Liver (tissue), 8 donors: ENCODE measurements at regions not wholly inside any gene's neighbourhood (a gene's known extent, or its start where the extent isn't known, plus 50 kb on each side); places are given as distances from the start of the nearest gene placed in this dataset.
A peak's percentile ranks its signal among the peaks of the same experiment; 100 is the strongest.

Experiments used
- DNase-seq: peaks from one replicate; pipeline ENCODE4 v3.0.0-alpha.2; 2017; ENCODE audit warnings: low spot score
- H3K27ac ChIP-seq, 2 donors: one replicate each; pipeline ENCODE4 v1.7.0; 2013; ENCODE audit warnings: inconsistent platforms in 2 of 2, low read length in 2 of 2, control low read depth in 1 of 2, low read depth in 1 of 2, mild to moderate bottlenecking in 1 of 2
- H3K27me3 ChIP-seq, 4 donors: one replicate each; pipeline versions ENCODE4 v1.6.1 to v1.7.0; 2013; ENCODE audit warnings: low read length in 3 of 4, inconsistent platforms in 1 of 4, mild to moderate bottlenecking in 1 of 4, moderate library complexity in 1 of 4; ENCODE audit not compliant: control insufficient read depth in 4 of 4, insufficient read depth in 4 of 4
- H3K36me3 ChIP-seq, 4 donors: one replicate each; pipeline versions ENCODE4 v1.6.1 to v1.7.0; 2013; ENCODE audit warnings: low read length in 3 of 4, mild to moderate bottlenecking in 3 of 4, low read depth in 1 of 4, moderate library complexity in 1 of 4; ENCODE audit not compliant: control insufficient read depth in 4 of 4, insufficient read depth in 3 of 4
- H3K4me1 ChIP-seq, 4 donors: one replicate each; pipeline versions ENCODE4 v1.6.1 to v1.7.0; 2013; ENCODE audit warnings: low read length in 3 of 4, mild to moderate bottlenecking in 3 of 4, moderate library complexity in 1 of 4; ENCODE audit not compliant: control insufficient read depth in 4 of 4, insufficient read depth in 4 of 4
- H3K4me3 ChIP-seq, 3 donors: one replicate each; pipeline versions ENCODE4 v1.6.1 to v1.7.0; 2013; ENCODE audit warnings: low read length in 3 of 3, control low read depth in 1 of 3, low read depth in 1 of 3, mild to moderate bottlenecking in 1 of 3
- H3K9ac ChIP-seq, 2 donors: one replicate each; pipeline ENCODE4 v1.7.0; 2013; ENCODE audit warnings: low read length in 2 of 2, mild to moderate bottlenecking in 2 of 2, moderate library complexity in 2 of 2, control low read depth in 1 of 2, low read depth in 1 of 2
- H3K9me3 ChIP-seq, 4 donors: one replicate each; pipeline versions ENCODE4 v1.6.1 to v1.7.0; 2013; ENCODE audit warnings: low read length in 3 of 4; ENCODE audit not compliant: control insufficient read depth in 4 of 4
- ATF3 ChIP-seq: IDR thresholded peaks from 2 replicates; pipeline ENCODE4 v1.6.1; 2016; ENCODE audit warnings: antibody characterized with exemption
- CTCF ChIP-seq: fragments of 150-350 bp; IDR thresholded peaks from 2 replicates; pipeline ENCODE4 v1.5.1; 2017; ENCODE audit warnings: improper control_type of control experiment, low read depth, low read length; ENCODE audit not compliant: missing input control
- EGR1 ChIP-seq, 2 donors: IDR thresholded peaks; 2 replicates each; pipeline ENCODE4 v1.6.1; 2016 to 2018; ENCODE audit warnings: antibody characterized with exemption in 2 of 2, low read depth in 2 of 2
- FOXA1 ChIP-seq: IDR thresholded peaks from 2 replicates; pipeline ENCODE4 v1.6.1; 2016; ENCODE audit warnings: antibody characterized with exemption
- FOXA2 ChIP-seq: IDR thresholded peaks from 2 replicates; pipeline ENCODE4 v1.6.1; 2016; ENCODE audit warnings: antibody characterized with exemption
- GABPA ChIP-seq, 2 donors: IDR thresholded peaks in 1 of 2; conservative IDR thresholded peaks in 1 of 2; 2 replicates each; pipeline ENCODE4 v1.6.1; 2016; ENCODE audit warnings: antibody characterized with exemption in 2 of 2, mild to moderate bottlenecking in 1 of 2, moderate library complexity in 1 of 2
- HNF4A ChIP-seq, 2 donors: conservative IDR thresholded peaks; 2 replicates each; pipeline ENCODE4 v1.6.1; 2016; ENCODE audit warnings: antibody characterized with exemption in 2 of 2, mild to moderate bottlenecking in 2 of 2
- HNF4G ChIP-seq: IDR thresholded peaks from 2 replicates; pipeline ENCODE4 v1.6.1; 2016; ENCODE audit warnings: antibody characterized with exemption
- JUND ChIP-seq, 2 donors: IDR thresholded peaks; 2 replicates each; pipeline ENCODE4 v1.6.1; 2016; ENCODE audit warnings: antibody characterized with exemption in 2 of 2
- MAX ChIP-seq: IDR thresholded peaks from 2 replicates; pipeline ENCODE4 v1.6.1; 2016; ENCODE audit warnings: antibody characterized with exemption
- NR2F2 ChIP-seq: IDR thresholded peaks from 2 replicates; pipeline ENCODE4 v1.6.1; 2016; ENCODE audit warnings: antibody characterized with exemption
- RAD21 ChIP-seq, 2 donors: IDR thresholded peaks; 2 replicates each; pipeline ENCODE4 v1.6.1; 2016; ENCODE audit warnings: antibody characterized with exemption in 2 of 2, mild to moderate bottlenecking in 2 of 2
- REST ChIP-seq: IDR thresholded peaks from 2 replicates; pipeline ENCODE4 v1.6.1; 2016; ENCODE audit warnings: antibody characterized with exemption, mild to moderate bottlenecking
- RXRA ChIP-seq, 2 donors: IDR thresholded peaks; 2 replicates each; pipeline ENCODE4 v1.6.1; 2017 to 2018; ENCODE audit warnings: antibody characterized with exemption in 2 of 2, mild to moderate bottlenecking in 1 of 2
- SP1 ChIP-seq: IDR thresholded peaks from 2 replicates; pipeline ENCODE4 v1.6.1; 2018; ENCODE audit warnings: antibody characterized with exemption, mild to moderate bottlenecking
- TAF1 ChIP-seq: conservative IDR thresholded peaks from 2 replicates; pipeline ENCODE4 v1.6.1; 2016; ENCODE audit warnings: antibody characterized with exemption, mild to moderate bottlenecking
- YY1 ChIP-seq: IDR thresholded peaks from 2 replicates; pipeline ENCODE4 v1.6.1; 2016; ENCODE audit warnings: antibody characterized with exemption, mild to moderate bottlenecking
- WGBS: extraction: QIAGEN DNeasy Blood & Tissue Kit; methylation state at CpG from one replicate; pipeline ENCODE4 v1.1.7; 2013; 5-methylcytosine and 5-hydroxymethylcytosine counted together
- donor health status: healthy.
- donor health status: healthy.
- donor health status: healthy.
- donor health status: healthy.
- donor health status: healthy.

- Histone ChIP-seq H3K36me3 (no peaks in the 10 kb centered on the region), H3K27ac (no peak overlapping the region), H3K9me3 (no peaks in the 10 kb centered on the region), H3K9ac (no peak overlapping the region), H3K4me3 (no peak overlapping the region), H3K4me1 (no peaks in the 10 kb centered on the region), H3K27me3 (no peaks in the 10 kb centered on the region)
- TF ChIP-seq MAX, result no peak
- no peak for TF ChIP-seq REST
- peak; percentile 44 for TF ChIP-seq CTCF
- TF ChIP-seq JUND (IDR thresholded peaks at IDR 0.05), result no peak
- TF ChIP-seq TAF1, result no peak
- TF ChIP-seq RAD21 (IDR thresholded peaks at IDR 0.05), result peak; percentile 75 to 77
- no peak for DNase-seq
These were observed 56.4 kb upstream of the SPOCK3 start for GRCh38 chr4:167290678-167291077.

GRCh38 chr4:167308876-167309275, 74.6 kb upstream of the SPOCK3 start:
- no peak for TF ChIP-seq REST
- WGBS, result 22% methylated on average over 2 of the region's 2 CpGs
- H3K9me3 ChIP-seq, result no peaks in the 10 kb centered on the region
- peaks cover 0 to 5% (median 0%) of the 10 kb centered on the region in 4 donors for H3K27me3 ChIP-seq
- no peak overlapping the region for H3K4me3 ChIP-seq
- no peaks in the 10 kb centered on the region for H3K4me1 ChIP-seq
- no peaks in the 10 kb centered on the region for H3K36me3 ChIP-seq
- no peak for DNase-seq
- no peak overlapping the region for H3K27ac ChIP-seq
- H3K9ac ChIP-seq, result no peak overlapping the region

- no peak for DNase-seq
- Histone ChIP-seq H3K9me3 (no peaks in the 10 kb centered on the region), H3K4me3 (no peak overlapping the region), H3K27ac (no peak overlapping the region), H3K36me3 (no peaks in the 10 kb centered on the region), H3K27me3 (peaks cover 0 to 7% (median 0%) of the 10 kb centered on the region in 4 donors), H3K9ac (no peak overlapping the region), H3K4me1 (no peaks in the 10 kb centered on the region)
- WGBS, result 68% methylated on average over 4 of the region's 4 CpGs
- TF ChIP-seq FOXA1 (no peak), EGR1 (IDR thresholded peaks at IDR 0.05; ENCODE audit: low read depth in 2 of 2) (no peak), NR2F2 (no peak), RAD21 (IDR thresholded peaks at IDR 0.05) (no peak), HNF4A (conservative IDR thresholded peaks at IDR 0.05) (no peak), SP1 (no peak), ATF3 (no peak), RXRA (IDR thresholded peaks at IDR 0.05) (no peak), YY1 (no peak), GABPA (IDR thresholded peaks at IDR 0.05 in 1 of 2, conservative IDR thresholded peaks at IDR 0.05 in 1 of 2) (no peak), CTCF (no peak), JUND (IDR thresholded peaks at IDR 0.05) (no peak), TAF1 (no peak), HNF4G (no peak), FOXA2 (no peak)
These were observed 87.0 kb upstream of the SPOCK3 start for GRCh38 chr4:167321299-167321698.
